ENCODE measurements at regions not wholly inside any gene's neighbourhood (a gene's known extent, or its start where the extent isn't known, plus 50 kb on each side); places are given as distances from the start of the nearest gene placed in this dataset.

GRCh38 chr4:124334119-124334518 lies 378.4 kb downstream of the ANKRD50 start:
- DNase-seq = no peak

GRCh38 chr4:124337874-124338273 lies 374.7 kb downstream of the ANKRD50 start:
- DNase-seq = no peak

DNA sequence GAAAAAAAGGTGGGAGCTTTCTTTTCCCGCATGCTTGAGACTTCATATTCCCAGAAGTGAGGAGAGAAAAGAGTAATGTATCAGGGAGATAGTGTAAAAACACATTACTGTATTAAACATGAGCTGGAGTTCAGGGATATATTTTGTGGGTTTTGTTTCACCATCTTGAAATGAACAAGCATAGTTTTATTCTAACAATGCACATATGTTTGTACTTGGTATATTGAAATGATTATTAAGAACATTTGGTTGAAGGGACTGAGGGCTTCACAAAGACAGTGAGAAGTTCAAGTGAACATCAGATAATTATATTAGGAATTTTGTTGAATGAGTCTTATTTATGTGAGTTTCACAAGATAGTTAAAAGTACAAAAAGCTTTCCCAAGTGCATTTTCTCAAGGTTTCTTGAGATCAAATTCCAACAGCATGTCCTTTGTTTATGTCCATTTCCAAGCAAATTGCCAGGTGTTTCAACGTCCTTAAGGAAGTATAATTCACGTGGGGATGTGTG lies 368.8 kb downstream of the ANKRD50 start:
- DNase-seq = no peak

DNA sequence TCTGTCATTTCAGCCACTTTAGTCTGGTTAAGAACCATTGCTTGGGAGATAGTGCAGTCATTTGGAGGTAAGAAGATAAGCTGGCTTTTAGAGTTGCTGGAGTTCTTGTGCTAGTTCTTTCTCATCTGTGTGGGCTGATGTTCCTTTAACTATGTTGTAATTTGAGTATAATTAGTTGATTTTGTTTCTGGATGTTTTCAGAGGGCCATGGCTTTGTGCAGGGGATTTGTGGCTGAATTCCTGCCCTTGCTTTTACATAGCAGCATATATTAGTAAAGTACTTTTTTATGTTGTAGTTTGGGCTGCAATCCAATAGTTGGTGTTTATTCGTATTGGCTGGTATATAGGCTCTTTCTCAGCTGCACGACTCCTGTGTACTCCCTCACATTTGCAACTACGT lies 339.6 kb downstream of the ANKRD50 start:
- no peak for DNase-seq

- DNase-seq = no peak
These were observed 326.4 kb downstream of the ANKRD50 start for GRCh38 chr4:124386163-124386562.

DNA sequence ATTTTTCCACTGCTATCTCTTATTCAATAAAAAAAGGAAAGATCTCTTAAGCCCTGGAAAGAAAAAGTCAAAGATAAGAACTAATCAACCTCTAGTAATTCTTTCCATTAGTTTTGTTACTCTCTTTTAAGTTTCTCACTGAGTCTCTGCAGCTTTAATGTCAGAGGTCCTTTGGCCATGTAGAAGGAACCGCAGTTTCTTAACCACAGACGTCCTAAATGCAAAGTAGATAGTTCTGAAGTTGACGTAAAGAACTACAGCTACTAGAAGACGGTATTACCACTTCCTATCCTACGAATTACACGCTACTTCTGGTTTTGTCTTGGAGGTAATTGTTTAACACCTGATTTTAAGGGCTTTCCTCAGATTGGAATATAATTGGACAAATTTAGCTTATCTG lies 325.9 kb downstream of the ANKRD50 start:
- no peak for DNase-seq

DNA sequence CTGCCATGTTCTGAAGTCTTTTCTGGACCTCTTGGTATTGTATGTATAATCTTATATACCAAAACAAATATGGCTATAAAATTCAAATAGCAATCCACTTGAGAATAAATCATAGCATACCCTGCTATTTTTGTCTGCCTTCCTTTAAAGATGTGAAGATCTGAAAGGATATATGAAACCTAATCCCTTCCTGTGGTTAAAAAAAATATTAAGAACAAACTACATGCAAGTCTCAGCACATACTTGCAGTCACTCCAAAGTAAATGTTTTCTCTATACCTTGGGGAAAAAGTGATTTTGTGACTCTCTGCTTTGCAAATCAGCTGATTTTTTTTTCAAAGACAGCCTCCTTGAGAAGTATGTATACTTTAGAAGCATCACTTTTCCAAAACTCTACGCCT lies 322.9 kb downstream of the ANKRD50 start:
- no peak for DNase-seq

DNA sequence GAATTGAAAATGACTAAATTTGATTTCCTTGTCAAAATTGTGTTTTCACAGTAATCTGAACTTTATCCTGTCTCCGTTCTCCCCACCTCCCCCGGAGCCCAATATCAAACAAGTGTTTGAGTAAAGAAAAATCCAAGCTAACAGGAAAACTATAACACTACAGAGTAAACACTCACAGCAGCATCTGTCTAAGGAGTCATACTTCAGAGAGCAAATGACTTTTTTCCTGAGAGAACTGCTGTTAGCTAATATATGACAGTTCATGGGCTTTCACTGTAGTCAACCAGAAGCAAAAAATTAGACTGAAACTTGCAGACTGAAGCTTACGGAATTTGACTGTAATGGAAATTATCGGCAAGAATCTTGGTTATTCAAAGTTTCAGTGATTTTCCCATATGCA lies 321.7 kb downstream of the ANKRD50 start:
- no peak for DNase-seq

- DNase-seq = no peak
These were observed 316.2 kb downstream of the ANKRD50 start for GRCh38 chr4:124396333-124396732.

DNA sequence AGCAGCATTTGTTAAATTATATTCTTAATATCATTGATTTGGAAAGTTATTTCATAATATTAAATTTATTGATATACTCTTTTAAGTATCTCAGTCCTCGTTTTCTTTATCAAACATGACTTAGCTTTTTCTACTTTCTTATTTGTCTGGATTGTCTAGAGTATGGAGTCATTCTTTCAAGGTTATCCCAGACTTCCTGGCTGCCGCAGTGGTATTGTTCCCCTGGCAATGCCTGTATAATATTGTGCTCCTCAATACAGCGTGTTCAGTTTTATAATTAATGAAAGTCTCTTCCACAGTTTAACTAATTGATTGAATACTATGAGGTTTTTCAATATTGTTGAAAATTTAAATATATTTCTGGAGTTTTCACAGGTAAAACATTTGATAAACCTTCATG lies 310.9 kb downstream of the ANKRD50 start:
- DNase-seq = no peak

DNA sequence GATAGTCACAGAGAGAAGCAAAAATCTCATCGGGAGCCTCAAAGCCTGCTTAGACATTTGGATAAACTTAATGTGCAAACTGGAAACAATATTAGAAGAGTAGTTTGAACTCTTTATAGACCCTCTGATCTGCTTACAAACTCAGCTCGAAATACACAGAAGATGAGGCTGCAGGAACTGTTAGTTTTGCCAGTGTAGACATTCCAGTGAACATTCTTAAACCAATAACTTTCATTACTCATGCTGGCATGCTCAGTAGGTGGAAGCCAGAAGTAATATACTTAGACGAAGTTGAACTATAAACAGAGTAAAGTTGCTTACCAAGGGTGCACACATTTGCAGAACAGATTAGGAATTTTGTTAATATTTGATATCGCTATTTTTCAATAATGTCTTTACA lies 303.5 kb downstream of the ANKRD50 start:
- DNase-seq = no peak

GRCh38 chr4:124414276-124415040 lies 298.1 kb downstream of the ANKRD50 start:
- DNase-seq = no peak

DNA sequence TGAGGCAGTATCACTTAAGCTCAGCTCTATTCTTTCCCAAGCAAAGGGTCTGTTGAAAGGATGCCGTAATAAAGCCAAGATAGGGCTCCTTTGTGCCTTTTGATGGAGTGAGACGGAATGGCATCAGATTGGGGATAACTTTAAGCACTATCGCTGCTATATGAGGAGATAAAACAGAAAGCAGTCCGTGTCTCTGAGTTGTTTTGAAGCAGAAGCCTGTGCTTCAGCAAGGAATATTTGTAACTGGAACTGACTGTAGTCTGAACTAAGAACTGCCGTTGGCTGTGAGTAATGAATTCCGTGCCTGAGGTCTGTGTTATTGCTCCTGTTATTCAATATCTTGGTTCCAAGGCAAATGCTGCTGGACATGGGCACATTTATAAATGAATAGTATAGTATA lies 297.4 kb downstream of the ANKRD50 start:
- DNase-seq = no peak

DNA sequence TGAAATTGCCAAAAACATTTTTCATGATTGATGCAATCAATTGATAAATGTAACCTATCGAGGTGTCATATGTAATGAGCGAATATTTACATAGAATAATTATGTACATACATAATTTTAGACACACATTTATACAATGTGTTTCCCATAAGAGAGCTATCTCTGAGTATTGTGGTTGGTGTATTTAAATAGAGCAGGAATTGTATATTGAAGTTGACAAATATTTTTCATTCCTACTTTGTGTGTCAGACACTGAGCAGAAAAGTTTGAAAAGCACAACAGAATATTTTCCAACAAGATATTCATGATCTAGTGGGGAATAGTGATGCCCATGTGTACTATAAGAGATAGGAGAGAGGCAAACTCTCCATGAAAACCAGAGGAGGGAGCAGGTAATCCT lies 295.2 kb downstream of the ANKRD50 start:
- no peak for DNase-seq

DNA sequence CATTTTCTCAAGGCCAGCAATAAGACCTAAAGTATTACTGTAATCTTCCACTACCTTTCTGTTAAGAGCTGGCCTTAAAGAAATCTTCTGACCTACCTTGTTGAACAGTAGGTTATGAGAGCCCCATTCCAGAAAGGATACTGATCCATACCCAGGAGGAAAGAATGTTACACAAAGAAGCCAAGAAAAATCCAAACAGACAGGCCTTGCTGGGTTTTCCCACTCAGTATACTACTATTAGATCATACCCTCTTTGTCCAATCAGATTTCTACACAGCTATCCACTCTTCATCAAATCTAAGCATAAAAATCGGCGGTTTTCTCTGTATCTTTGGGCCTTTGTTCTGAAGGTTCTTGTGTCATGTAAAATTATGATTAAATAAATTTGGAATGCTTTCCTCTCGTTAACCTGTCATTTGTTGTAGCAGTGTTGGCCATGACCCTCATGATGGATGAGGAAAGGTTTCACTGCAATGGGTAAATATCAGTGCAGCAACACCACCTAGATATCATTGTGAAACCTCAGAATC lies 292.3 kb downstream of the ANKRD50 start:
- DNase-seq = no peak

DNA sequence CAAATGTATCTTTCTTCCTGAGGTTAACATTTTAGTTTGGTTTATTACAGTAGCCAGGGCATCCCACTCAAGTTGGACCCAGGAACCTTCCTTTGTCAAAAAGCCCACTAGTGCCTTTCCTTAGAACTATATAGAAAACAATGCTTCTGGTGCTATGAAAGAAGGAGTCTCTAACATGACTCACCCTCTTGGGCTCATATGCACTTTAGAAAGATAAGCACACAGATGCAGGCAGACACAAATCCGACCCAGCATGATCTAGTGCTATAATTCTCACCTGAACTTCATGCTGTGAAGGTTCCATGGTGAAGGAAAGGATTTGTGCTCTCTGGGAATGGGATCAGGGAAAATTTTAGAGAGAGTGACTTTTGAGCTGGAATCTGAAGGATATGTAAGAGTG lies 289.4 kb downstream of the ANKRD50 start:
- no peak for DNase-seq

GRCh38 chr4:124426279-124426678 lies 286.3 kb downstream of the ANKRD50 start:
- no peak for DNase-seq

GRCh38 chr4:124427095-124427767 lies 285.3 kb downstream of the ANKRD50 start:
- no peak for DNase-seq

- no peak for DNase-seq
These were observed 283.9 kb downstream of the ANKRD50 start for GRCh38 chr4:124428648-124429047.

DNA sequence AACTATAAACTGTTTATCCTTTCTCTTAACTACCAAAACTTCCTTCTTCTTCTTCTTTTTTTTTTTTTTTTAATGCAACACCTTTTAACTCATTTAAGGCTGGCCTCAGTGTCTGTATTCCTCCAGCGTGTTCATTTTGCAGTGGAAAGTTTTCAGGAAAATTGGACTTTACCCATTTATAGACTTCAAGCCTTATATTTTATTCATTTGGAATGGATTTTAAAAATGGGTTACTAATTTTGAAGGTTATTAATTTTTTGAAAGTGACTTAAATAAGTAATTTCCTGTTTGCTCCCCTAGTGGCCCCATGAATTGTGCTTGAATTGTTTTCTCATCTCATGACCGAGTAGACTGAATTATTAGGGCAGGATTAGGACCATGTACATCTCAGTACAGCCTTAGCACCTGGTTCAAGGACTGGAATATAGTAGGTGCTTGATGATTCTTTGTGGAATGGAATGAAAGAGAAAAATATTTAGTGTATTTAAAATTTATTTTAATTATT lies 282.7 kb downstream of the ANKRD50 start:
- no peak for DNase-seq

GRCh38 chr4:124431653-124432192 lies 280.8 kb downstream of the ANKRD50 start:
- DNase-seq = no peak

GRCh38 chr4:124432500-124432899 lies 280.0 kb downstream of the ANKRD50 start:
- no peak for DNase-seq

DNA sequence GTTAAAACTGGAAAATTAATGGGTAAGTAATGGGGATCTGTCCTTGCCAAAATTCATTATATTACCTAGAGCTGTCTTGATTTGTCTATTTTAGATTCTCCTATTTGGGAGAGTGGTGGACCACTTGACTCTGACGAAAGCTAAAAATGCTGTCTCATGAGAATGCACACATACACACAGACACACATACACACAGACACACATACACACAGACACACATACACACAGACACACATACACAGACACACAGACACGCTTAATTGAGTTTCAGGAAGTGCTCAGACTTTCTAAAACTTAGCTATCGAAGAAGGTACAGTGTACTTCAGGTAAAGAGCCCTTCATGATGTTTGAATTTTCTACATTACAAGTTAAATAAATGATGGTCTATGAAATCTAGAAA lies 279.5 kb downstream of the ANKRD50 start:
- DNase-seq = no peak
